Left colon (tissue), 2 donors: ENCODE measurements at regions not wholly inside any gene's neighbourhood (a gene's known extent, or its start where the extent isn't known, plus 50 kb on each side); places are given as distances from the start of the nearest gene placed in this dataset.

ENCODE experiments used
- ATAC-seq: fragments of 200-7000 bp; cut with Tn5 transposase; one replicate; pipeline ENCODE4 v1.9.1; 2020; ENCODE audit warnings: mild to moderate bottlenecking, moderate library complexity
- DNase-seq, 2 donors: peaks; one replicate each; pipeline ENCODE4 v3.0.0-alpha.2; 2020
- intact Hi-C, 2 donors: fragments of 100-400 bp; cut with DNase I in 1 of 2; cut with micrococcal nuclease in 1 of 2; formaldehyde crosslinking; loops; one replicate each; pipeline versions ENCODE4 v1.11.2 to v1.14.0; 2022; cut with DNase I, micrococcal nuclease
- donor health status: DM: no; HTN: no; CAD: no.
- donor health status: DM: yes; HTN: yes; CAD: no.

DNA sequence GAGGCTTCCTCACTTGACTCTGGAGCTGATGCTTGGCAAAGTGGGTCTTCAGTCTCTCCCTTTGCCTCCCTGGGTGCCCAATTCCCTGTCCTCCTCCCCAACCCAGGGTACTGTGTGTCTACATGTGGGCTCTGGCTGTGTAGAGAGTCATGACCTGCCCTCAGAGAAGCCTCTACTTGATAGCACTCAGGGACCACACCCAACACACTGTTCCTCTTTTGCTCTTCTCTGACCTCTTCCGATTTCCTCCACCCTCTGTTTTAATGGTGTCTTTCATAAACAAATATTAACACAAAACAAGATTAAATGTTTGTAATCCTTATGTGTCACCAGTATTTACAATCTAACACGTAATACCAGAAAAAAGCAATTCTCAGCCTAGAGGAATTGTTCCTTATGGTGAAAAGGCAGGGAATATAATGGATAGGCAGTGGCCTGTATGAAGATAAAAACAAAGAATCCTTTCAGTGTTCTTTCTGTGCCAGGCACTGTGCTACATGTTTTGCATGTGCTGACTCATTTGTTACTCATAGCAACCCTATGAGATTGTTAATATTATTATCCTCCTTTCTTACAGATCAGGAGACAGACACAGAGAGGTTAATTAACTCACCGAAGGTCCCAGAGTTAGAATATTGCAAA is 58.2 kb downstream of the HSD3B1 start:
- intact Hi-C loops, result no loop called here
- DNase-seq, result no peak
- peak; percentile 64 for ATAC-seq

DNA sequence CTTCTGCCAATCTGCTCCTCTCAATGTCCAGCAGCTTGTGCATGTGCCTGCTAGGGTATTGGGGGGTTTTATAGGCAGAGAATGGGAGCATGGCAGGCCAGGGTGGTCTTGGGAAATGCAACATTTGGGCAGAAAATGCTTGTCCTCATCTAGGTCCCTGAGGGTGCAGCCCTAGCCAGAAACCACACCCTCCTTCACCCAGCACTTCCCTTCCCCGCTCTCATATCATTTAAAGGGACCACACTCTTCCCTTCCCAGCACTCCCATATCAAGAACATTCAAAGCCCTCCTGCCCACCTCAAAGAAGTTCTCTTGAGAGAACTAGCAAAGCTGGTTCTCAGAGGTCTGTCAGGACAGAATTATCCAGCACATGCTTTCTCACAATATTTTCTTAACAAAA is 62.1 kb downstream of the HSD3B1 start:
- DNase-seq (no peak), ATAC-seq (no peak)
- intact Hi-C loops, result no loop called here
